B cell (primary cell): ENCODE measurements at regions not wholly inside any gene's neighbourhood (a gene's known extent, or its start where the extent isn't known, plus 50 kb on each side); places are given as distances from the start of the nearest gene placed in this dataset.

ENCODE experiments used
- ATAC-seq: fragments of 200-7000 bp; cut with Tn5 transposase; one replicate; pipeline ENCODE4 v1.10.0; 2021; ENCODE audit warnings: low read depth, mild to moderate bottlenecking, moderate number of reproducible peaks, moderate library complexity
- CTCF ChIA-PET: fragments of 350-600 bp; sonication (Branson Sonifier 250); formaldehyde crosslinking; loops from one replicate; lab custom pipeline; 2021; ENCODE audit warnings: antibody characterized with exemption, inconsistent platforms; lab: Charles Lee
- POLR2A ChIA-PET: fragments of 350-600 bp; sonication (Branson Sonifier 250); formaldehyde crosslinking; loops from one replicate; lab custom pipeline; 2021; ENCODE audit warnings: antibody characterized with exemption; lab: Charles Lee
- DNase-seq: peaks from one replicate; pipeline ENCODE4 v3.0.0; 2013
- H2AFZ ChIP-seq: 2 replicates; pipeline ENCODE4 v1.6.1; 2012; ENCODE audit warnings: mild to moderate bottlenecking, low read depth, low read length; ENCODE audit not compliant: insufficient read depth, poor library complexity, severe bottlenecking
- H3K27ac ChIP-seq, 2 donors: 1 replicate in 1 of 2; 2 replicates in 1 of 2; pipeline ENCODE4 v1.5.1; 2012 to 2013; ENCODE audit warnings: low read length in 2 of 2, mild to moderate bottlenecking in 2 of 2, moderate library complexity in 1 of 2
- H3K27me3 ChIP-seq, 4 experiments: fragments of 200-600 bp in 1 of 4; sonication (generic) in 1 of 4; replicated peaks in 1 of 4; 1 replicate in 2 of 4; 2 replicates in 2 of 4; pipeline versions ENCODE4 v1.6.1 to v1.7.0; 2013 to 2016; ENCODE audit warnings: low read length in 3 of 4, mild to moderate bottlenecking in 2 of 4, mixed read lengths in 1 of 4, moderate library complexity in 1 of 4; ENCODE audit not compliant: insufficient read depth in 4 of 4, control insufficient read depth in 3 of 4; ENCODE audit errors: control extremely low read depth in 1 of 4
- H3K36me3 ChIP-seq, 2 experiments: replicated peaks in 1 of 2; 1 replicate in 1 of 2; 2 replicates in 1 of 2; pipeline versions ENCODE4 v1.6.1 to v1.7.1; 2013; ENCODE audit warnings: low read length in 1 of 2; ENCODE audit not compliant: insufficient read depth in 2 of 2, control insufficient read depth in 1 of 2; ENCODE audit errors: control extremely low read depth in 1 of 2, extremely low read depth in 1 of 2
- H3K4me1 ChIP-seq, 2 donors: fragments of 200-600 bp in 1 of 2; sonication (generic) in 1 of 2; 1 replicate in 1 of 2; 2 replicates in 1 of 2; pipeline versions ENCODE4 v1.5.1 to v1.6.1; 2013 to 2017; ENCODE audit warnings: low read length in 2 of 2; ENCODE audit not compliant: control insufficient read depth in 2 of 2, insufficient read depth in 2 of 2
- H3K4me2 ChIP-seq: replicated peaks from 2 replicates; pipeline ENCODE3; 2012; ENCODE audit warnings: mild to moderate bottlenecking, low read depth, low read length; ENCODE audit not compliant: poor library complexity, severe bottlenecking
- H3K4me3 ChIP-seq, 5 experiments: fragments of 200-600 bp in 1 of 5; sonication (generic) in 1 of 5; 1 replicate in 3 of 5; 2 replicates in 2 of 5; pipeline versions ENCODE4 v1.5.1 to v1.7.0; 2011 to 2016; ENCODE audit warnings: low read length in 4 of 5, mild to moderate bottlenecking in 4 of 5, low read depth in 2 of 5, control low read depth in 1 of 5, moderate library complexity in 1 of 5; ENCODE audit not compliant: insufficient read depth in 1 of 5; ENCODE audit errors: control extremely low read depth in 1 of 5, extremely low read depth in 1 of 5
- H3K79me2 ChIP-seq: fragments of 200-600 bp; sonication (generic); one replicate; pipeline ENCODE4 v1.6.0; 2016; ENCODE audit warnings: low read length; ENCODE audit not compliant: control insufficient read depth, insufficient read depth
- H3K9ac ChIP-seq: fragments of 200-600 bp; sonication (generic); 2 replicates; pipeline ENCODE4 v1.6.1; 2017; ENCODE audit warnings: mild to moderate bottlenecking, low read length, moderate library complexity
- H3K9me3 ChIP-seq, 3 donors: one replicate each; pipeline versions ENCODE4 v1.6.1 to v1.7.1; 2013; ENCODE audit warnings: low read length in 2 of 3; ENCODE audit not compliant: control insufficient read depth in 2 of 3, insufficient read depth in 1 of 3; ENCODE audit errors: control extremely low read depth in 1 of 3
- H4K20me1 ChIP-seq: 2 replicates; pipeline ENCODE4 v1.6.0; 2012; ENCODE audit warnings: mild to moderate bottlenecking, low read length; ENCODE audit not compliant: insufficient read depth, control insufficient read depth, poor library complexity, severe bottlenecking
- H3K27ac Mint-ChIP-seq: one replicate; pipeline ENCODE4 v1.8.0; 2021; ENCODE audit warnings: mixed read lengths
- H3K27me3 Mint-ChIP-seq: one replicate; pipeline ENCODE4 v1.8.0; 2021; ENCODE audit warnings: mixed read lengths
- H3K4me1 Mint-ChIP-seq: one replicate; pipeline ENCODE4 v1.8.0; 2021; ENCODE audit warnings: mixed read lengths
- H3K4me3 Mint-ChIP-seq: one replicate; pipeline ENCODE4 v1.8.0; 2021; ENCODE audit warnings: mixed read lengths
- H3K9me3 Mint-ChIP-seq: one replicate; pipeline ENCODE4 v1.8.0; 2022; ENCODE audit warnings: mixed read lengths; ENCODE audit not compliant: insufficient read depth
- CTCF ChIP-seq: fragments of 200-600 bp; IDR thresholded peaks from one replicate; pipeline ENCODE4 v1.8.0; 2022; ENCODE audit warnings: antibody characterized with exemption, mild to moderate bottlenecking
- EZH2 ChIP-seq: IDR thresholded peaks from 2 replicates; pipeline ENCODE4 v1.6.1; 2012; ENCODE audit warnings: borderline replicate concordance, low read depth, mild to moderate bottlenecking, moderate library complexity, low read length; ENCODE audit not compliant: insufficient read depth, poor library complexity, severe bottlenecking
- WGBS: methylation state at CpG from one replicate; pipeline ENCODE4 v1.1.5; 2013; ENCODE audit warnings: missing lambda C conversion rate; ENCODE audit not compliant: insufficient coverage; 5-methylcytosine and 5-hydroxymethylcytosine counted together
- intact Hi-C: fragments of 100-400 bp; cut with micrococcal nuclease; formaldehyde crosslinking; loops from one replicate; pipeline ENCODE4 v1.10.0; 2022

GRCh38 chr18:66317243-66318090 lies 286.4 kb downstream of the CDH19 start:
- CTCF ChIA-PET, result no interaction called here

More at GRCh38 chr18:66317243-66318090, 286.4 kb downstream of the CDH19 start:
- Mint-ChIP-seq H3K4me3 (no peak overlapping the region), H3K4me1 (no peaks in the 10 kb centered on the region), H3K9me3 (no peaks in the 10 kb centered on the region), H3K27me3 (no peaks in the 10 kb centered on the region), H3K27ac (no peak overlapping the region)
- Histone ChIP-seq H4K20me1 (no peaks in the 10 kb centered on the region), H3K9ac (no peak overlapping the region), H3K4me3 (no peak overlapping the region), H3K9me3 (no peaks in the 10 kb centered on the region), H3K4me1 (no peaks in the 10 kb centered on the region), H3K27me3 (no peaks in the 10 kb centered on the region), H3K36me3 (no peaks in the 10 kb centered on the region), H2AFZ (no peak overlapping the region), H3K79me2 (no peaks in the 10 kb centered on the region), H3K27ac (no peak overlapping the region), H3K4me2 (no peak overlapping the region)
- POLR2A ChIA-PET, result no interaction called here
- WGBS, result no CpG with 5 or more reads among the region's 1 CpG
- intact Hi-C loops, result no loop called here
- no peak for TF ChIP-seq EZH2
- no peak for TF ChIP-seq CTCF
- ATAC-seq, result no peak
- DNase-seq, result no peak
